HEK293 (cell line): ENCODE measurements at regions not wholly inside any gene's neighbourhood (a gene's known extent, or its start where the extent isn't known, plus 50 kb on each side); places are given as distances from the start of the nearest gene placed in this dataset.

Experiments used
- CTCF ChIA-PET: fragments of 350-600 bp; formaldehyde crosslinking; extraction: SDS; loops from one replicate; lab custom pipeline; 2021; ENCODE audit warnings: antibody characterized with exemption; lab: Yijun Ruan, JAX
- POLR2A ChIA-PET: fragments of 300-600 bp; formaldehyde crosslinking; extraction: SDS; loops from one replicate; lab custom pipeline; 2020; ENCODE audit warnings: antibody characterized with exemption, inconsistent platforms; lab: Yijun Ruan, JAX
- H3K27ac ChIP-seq: fragments of 200-500 bp; sonication (Bioruptor generic); 2 replicates; pipeline ENCODE4 v1.5.1; 2014; ENCODE audit warnings: low read depth, low read length, control low read depth, inconsistent platforms; ENCODE audit errors: extremely low read depth
- H3K36me3 ChIP-seq, 2 experiments: fragments of 200-500 bp in 1 of 2; sonication (Bioruptor generic) in 1 of 2; 1 replicate in 1 of 2; 2 replicates in 1 of 2; pipeline ENCODE4 v1.5.1; 2014 to 2017; ENCODE audit warnings: inconsistent platforms in 2 of 2, low read length in 2 of 2; ENCODE audit not compliant: control insufficient read depth in 2 of 2, insufficient read depth in 1 of 2
- H3K4me1 ChIP-seq: fragments of 200-500 bp; sonication (Bioruptor generic); 2 replicates; pipeline ENCODE4 v1.5.1; 2014; ENCODE audit warnings: mild to moderate bottlenecking, low read length, inconsistent platforms; ENCODE audit not compliant: control insufficient read depth, insufficient read depth
- H3K4me3 ChIP-seq: 2 replicates; pipeline ENCODE4 v1.5.1; 2011; ENCODE audit warnings: low read depth, mild to moderate bottlenecking, control low read depth, low read length, moderate library complexity
- H3K9me3 ChIP-seq: fragments of 200-500 bp; sonication (Bioruptor generic); 2 replicates; pipeline ENCODE4 v1.5.1; 2014; ENCODE audit warnings: low read depth, low read length, inconsistent platforms; ENCODE audit not compliant: control insufficient read depth, insufficient read depth
- GLI2 ChIP-seq: fragments of 450-650 bp; formaldehyde crosslinking; IDR thresholded peaks from 2 replicates; pipeline ENCODE4; 2017; ENCODE audit warnings: missing biosample characterization, missing genetic modification characterization, low read depth, borderline replicate concordance
- HOXD13 ChIP-seq: sonication (generic); formaldehyde crosslinking; IDR thresholded peaks from 2 replicates; pipeline ENCODE4 v1.8.0; 2022; ENCODE audit warnings: missing genetic modification reagents, borderline replicate concordance
- PRDM1 ChIP-seq: fragments of 450-650 bp; formaldehyde crosslinking; IDR thresholded peaks from 2 replicates; pipeline ENCODE4; 2016; ENCODE audit warnings: missing biosample characterization, missing genetic modification characterization
- RBAK ChIP-seq: fragments of 450-650 bp; formaldehyde crosslinking; IDR thresholded peaks from 2 replicates; pipeline ENCODE4 v1.5.1; 2016; ENCODE audit warnings: missing biosample characterization, missing genetic modification characterization
- ZBTB48 ChIP-seq: fragments of 450-650 bp; formaldehyde crosslinking; IDR thresholded peaks from 2 replicates; pipeline ENCODE4 v1.5.1; 2016; ENCODE audit warnings: missing biosample characterization, missing genetic modification characterization
- ZEB2 ChIP-seq: fragments of 450-650 bp; formaldehyde crosslinking; IDR thresholded peaks from 2 replicates; pipeline ENCODE4 v1.5.1; 2016; ENCODE audit warnings: missing biosample characterization, missing genetic modification characterization
- ZNF10 ChIP-seq: fragments of 450-650 bp; formaldehyde crosslinking; IDR thresholded peaks from 2 replicates; pipeline ENCODE4 v1.5.1; 2017; ENCODE audit warnings: missing biosample characterization, missing genetic modification characterization
- ZNF133 ChIP-seq: fragments of 450-650 bp; formaldehyde crosslinking; IDR thresholded peaks from 2 replicates; pipeline ENCODE4 v1.5.1; 2016; ENCODE audit warnings: missing biosample characterization, missing genetic modification characterization
- ZNF184 ChIP-seq: fragments of 450-650 bp; IDR thresholded peaks from 2 replicates; pipeline ENCODE4 v1.5.1; 2018; ENCODE audit warnings: missing biosample characterization, mild to moderate bottlenecking, missing genetic modification characterization
- ZNF211 ChIP-seq: fragments of 450-650 bp; formaldehyde crosslinking; IDR thresholded peaks from 2 replicates; pipeline ENCODE4 v1.5.1; 2016; ENCODE audit warnings: low read depth, missing biosample characterization, missing genetic modification characterization
- ZNF274 ChIP-seq, 2 experiments: fragments of 200-500 bp in 1 of 2; fragments of 450-650 bp in 1 of 2; sonication (Bioruptor generic) in 1 of 2; formaldehyde crosslinking in 1 of 2; IDR thresholded peaks; 2 replicates each; pipeline versions ENCODE4 v1.5.1 to v1.6.1; 2014 to 2016; ENCODE audit warnings: borderline replicate concordance in 1 of 2, inconsistent platforms in 1 of 2, low read length in 1 of 2, missing biosample characterization in 1 of 2, missing genetic modification characterization in 1 of 2
- ZNF302 ChIP-seq: fragments of 450-650 bp; formaldehyde crosslinking; IDR thresholded peaks from 2 replicates; pipeline ENCODE4 v1.5.1; 2016; ENCODE audit warnings: missing biosample characterization, missing genetic modification characterization, low read depth
- ZNF324 ChIP-seq: fragments of 450-650 bp; formaldehyde crosslinking; IDR thresholded peaks from 2 replicates; pipeline ENCODE4 v1.5.1; 2016; ENCODE audit warnings: missing biosample characterization, missing genetic modification characterization
- ZNF350 ChIP-seq: fragments of 450-650 bp; formaldehyde crosslinking; IDR thresholded peaks from 2 replicates; pipeline ENCODE4 v1.5.0; 2017; ENCODE audit warnings: missing biosample characterization, mild to moderate bottlenecking, missing genetic modification characterization
- ZNF394 ChIP-seq: fragments of 450-650 bp; formaldehyde crosslinking; IDR thresholded peaks from 2 replicates; pipeline ENCODE4 v1.5.1; 2016; ENCODE audit warnings: missing biosample characterization, missing genetic modification characterization, mild to moderate bottlenecking, moderate library complexity, borderline replicate concordance
- ZNF48 ChIP-seq: fragments of 450-650 bp; formaldehyde crosslinking; IDR thresholded peaks from 2 replicates; pipeline ENCODE4 v1.5.1; 2016; ENCODE audit warnings: missing biosample characterization, missing genetic modification characterization
- ZNF501 ChIP-seq: fragments of 450-650 bp; formaldehyde crosslinking; IDR thresholded peaks from 2 replicates; pipeline ENCODE4 v1.5.1; 2016; ENCODE audit warnings: missing biosample characterization, missing genetic modification characterization
- ZNF521 ChIP-seq: fragments of 450-650 bp; formaldehyde crosslinking; IDR thresholded peaks from 2 replicates; pipeline ENCODE4 v1.5.1; 2017; ENCODE audit warnings: missing biosample characterization, mild to moderate bottlenecking, missing genetic modification characterization
- ZNF529 ChIP-seq: fragments of 450-650 bp; formaldehyde crosslinking; IDR thresholded peaks from 2 replicates; pipeline ENCODE4 v1.5.1; 2017; ENCODE audit warnings: missing genetic modification characterization, missing biosample characterization; ENCODE audit not compliant: insufficient replicate concordance
- ZNF548 ChIP-seq: fragments of 450-650 bp; formaldehyde crosslinking; IDR thresholded peaks from 2 replicates; pipeline ENCODE4 v1.5.1; 2016; ENCODE audit warnings: missing biosample characterization, missing genetic modification characterization
- ZNF549 ChIP-seq: fragments of 450-650 bp; IDR thresholded peaks from 2 replicates; pipeline ENCODE4 v1.5.1; 2018; ENCODE audit warnings: missing biosample characterization, missing genetic modification characterization, mild to moderate bottlenecking, inconsistent platforms, moderate library complexity
- ZNF561 ChIP-seq: fragments of 450-650 bp; IDR thresholded peaks from 2 replicates; pipeline ENCODE4 v1.5.1; 2018; ENCODE audit warnings: missing biosample characterization, missing genetic modification characterization, borderline replicate concordance
- ZNF571 ChIP-seq: fragments of 450-650 bp; formaldehyde crosslinking; IDR thresholded peaks from 2 replicates; pipeline ENCODE4 v1.5.0; 2017; ENCODE audit warnings: missing biosample characterization, missing genetic modification characterization
- ZNF654 ChIP-seq: fragments of 450-650 bp; formaldehyde crosslinking; IDR thresholded peaks from 2 replicates; pipeline ENCODE4 v1.5.1; 2016; ENCODE audit warnings: low read depth, missing biosample characterization, missing genetic modification characterization
- ZNF660 ChIP-seq: fragments of 450-650 bp; IDR thresholded peaks from 2 replicates; pipeline ENCODE4 v1.5.1; 2018; ENCODE audit warnings: missing biosample characterization, mild to moderate bottlenecking, missing genetic modification characterization
- ZNF664 ChIP-seq: fragments of 450-650 bp; formaldehyde crosslinking; IDR thresholded peaks from 2 replicates; pipeline ENCODE4 v1.5.1; 2016; ENCODE audit warnings: missing biosample characterization, missing genetic modification characterization
- ZNF670 ChIP-seq: fragments of 450-650 bp; formaldehyde crosslinking; IDR thresholded peaks from 2 replicates; pipeline ENCODE4 v1.5.1; 2016; ENCODE audit warnings: missing biosample characterization, missing genetic modification characterization, low read depth
- ZNF777 ChIP-seq: fragments of 450-650 bp; formaldehyde crosslinking; IDR thresholded peaks from 2 replicates; pipeline ENCODE4 v1.5.1; 2017; ENCODE audit warnings: missing biosample characterization, missing genetic modification characterization, borderline replicate concordance
- ZNF837 ChIP-seq: fragments of 450-650 bp; formaldehyde crosslinking; IDR thresholded peaks from 2 replicates; pipeline ENCODE4 v1.5.1; 2016; ENCODE audit warnings: missing biosample characterization, missing genetic modification characterization
- ZNF843 ChIP-seq: fragments of 450-650 bp; formaldehyde crosslinking; IDR thresholded peaks from 2 replicates; pipeline ENCODE4 v1.5.1; 2016; ENCODE audit warnings: missing biosample characterization, missing genetic modification characterization
- ZSCAN16 ChIP-seq: fragments of 450-650 bp; formaldehyde crosslinking; IDR thresholded peaks from 2 replicates; pipeline ENCODE4 v1.5.1; 2016; ENCODE audit warnings: missing biosample characterization, missing genetic modification characterization
- TF ChIP-seq, protein P1 (sequence below): fragments of 450-650 bp; formaldehyde crosslinking; IDR thresholded peaks from 2 replicates; pipeline ENCODE4 v1.5.1; 2016; ENCODE audit warnings: missing biosample characterization, missing genetic modification characterization
- TF ChIP-seq, protein P2 (sequence below): fragments of 450-650 bp; formaldehyde crosslinking; IDR thresholded peaks from 2 replicates; pipeline ENCODE4; 2016; ENCODE audit warnings: missing biosample characterization, missing genetic modification characterization
- TF ChIP-seq, protein P3 (sequence below): fragments of 450-650 bp; formaldehyde crosslinking; IDR thresholded peaks from 2 replicates; pipeline ENCODE4 v1.5.1; 2016; ENCODE audit warnings: missing biosample characterization, missing genetic modification characterization

DNA sequence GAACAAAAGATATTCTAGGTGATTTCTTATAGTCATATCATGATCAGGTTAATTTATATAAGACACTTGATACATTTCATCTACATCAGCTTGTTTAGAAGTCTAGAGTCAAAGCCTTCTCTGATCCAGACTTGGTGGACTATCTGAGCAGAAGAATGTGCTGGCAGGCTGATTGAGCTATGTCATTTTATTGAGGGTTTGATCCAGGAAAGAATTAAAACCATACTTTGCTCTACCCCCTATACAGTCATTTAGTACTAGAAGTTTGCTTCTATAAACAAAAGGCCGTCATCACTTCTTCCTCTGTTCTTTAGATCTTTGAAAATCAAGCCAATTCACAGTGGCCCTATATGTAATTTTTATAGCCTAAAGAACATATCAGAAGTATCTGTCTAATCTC, 173.1 kb upstream of the PITX2 start:
- Histone ChIP-seq H3K27ac (no peak overlapping the region), H3K4me1 (peaks cover 3% of the 10 kb centered on the region), H3K36me3 (no peaks in the 10 kb centered on the region), H3K4me3 (no peak overlapping the region), H3K9me3 (no peaks in the 10 kb centered on the region)
- ChIA-PET POLR2A (no interaction called here), CTCF (no interaction called here)
- TF ChIP-seq ZNF561 (tag by site-specific recombination) (no peak), ZNF548 (tag by site-specific recombination) (no peak), ZNF843 (tag by site-specific recombination) (no peak), ZNF660 (tag by site-specific recombination) (no peak), ZNF184 (no peak), ZNF571 (tag by site-specific recombination) (no peak), ZNF133 (tag by site-specific recombination) (no peak), ZNF521 (tag by site-specific recombination) (no peak), ZNF350 (tag by site-specific recombination) (no peak), ZNF670 (no peak), ZNF211 (tag by site-specific recombination) (no peak), GLI2 (no peak), ZNF10 (tag by site-specific recombination) (no peak)
- TF ChIP-seq, protein P1, sequence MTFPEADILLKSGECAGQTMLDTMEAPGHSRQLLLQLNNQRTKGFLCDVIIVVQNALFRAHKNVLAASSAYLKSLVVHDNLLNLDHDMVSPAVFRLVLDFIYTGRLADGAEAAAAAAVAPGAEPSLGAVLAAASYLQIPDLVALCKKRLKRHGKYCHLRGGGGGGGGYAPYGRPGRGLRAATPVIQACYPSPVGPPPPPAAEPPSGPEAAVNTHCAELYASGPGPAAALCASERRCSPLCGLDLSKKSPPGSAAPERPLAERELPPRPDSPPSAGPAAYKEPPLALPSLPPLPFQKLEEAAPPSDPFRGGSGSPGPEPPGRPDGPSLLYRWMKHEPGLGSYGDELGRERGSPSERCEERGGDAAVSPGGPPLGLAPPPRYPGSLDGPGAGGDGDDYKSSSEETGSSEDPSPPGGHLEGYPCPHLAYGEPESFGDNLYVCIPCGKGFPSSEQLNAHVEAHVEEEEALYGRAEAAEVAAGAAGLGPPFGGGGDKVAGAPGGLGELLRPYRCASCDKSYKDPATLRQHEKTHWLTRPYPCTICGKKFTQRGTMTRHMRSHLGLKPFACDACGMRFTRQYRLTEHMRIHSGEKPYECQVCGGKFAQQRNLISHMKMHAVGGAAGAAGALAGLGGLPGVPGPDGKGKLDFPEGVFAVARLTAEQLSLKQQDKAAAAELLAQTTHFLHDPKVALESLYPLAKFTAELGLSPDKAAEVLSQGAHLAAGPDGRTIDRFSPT (tag by site-specific recombination) = no peak

DNA sequence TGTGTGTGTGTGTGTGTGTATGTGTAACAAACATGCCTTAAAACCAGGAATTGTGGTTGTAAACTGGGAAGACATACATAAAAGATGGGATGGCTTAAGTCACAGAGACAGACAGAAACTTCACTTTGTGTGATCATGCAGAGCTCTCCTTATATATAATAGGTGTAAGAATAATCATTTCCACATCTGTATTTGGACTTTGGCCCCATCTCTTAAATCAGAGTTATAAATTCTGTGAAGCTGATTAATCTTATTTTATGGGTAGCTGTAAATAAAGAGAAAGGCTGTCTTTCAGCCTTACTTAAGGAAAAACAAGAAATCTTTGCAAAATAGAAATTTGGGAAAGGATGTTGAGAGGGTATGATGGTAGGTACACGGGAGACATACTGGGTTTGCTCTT, 174.6 kb upstream of the PITX2 start:
- H3K27ac ChIP-seq = no peak overlapping the region
- peaks cover 3% of the 10 kb centered on the region for H3K4me1 ChIP-seq
- TF ChIP-seq ZNF48 = no peak
- no peak for TF ChIP-seq ZNF302 (tag by site-specific recombination)
- no peak for TF ChIP-seq ZNF837 (tag by site-specific recombination)
- TF ChIP-seq ZBTB48 (tag by site-specific recombination) = no peak
- TF ChIP-seq ZNF324 (tag by site-specific recombination) = no peak
- no peak for TF ChIP-seq ZNF501
- TF ChIP-seq ZNF664 = no peak
- TF ChIP-seq PRDM1 (tag by site-specific recombination) = no peak
- TF ChIP-seq ZNF654 (tag by site-specific recombination) = no peak
- TF ChIP-seq, protein P2, sequence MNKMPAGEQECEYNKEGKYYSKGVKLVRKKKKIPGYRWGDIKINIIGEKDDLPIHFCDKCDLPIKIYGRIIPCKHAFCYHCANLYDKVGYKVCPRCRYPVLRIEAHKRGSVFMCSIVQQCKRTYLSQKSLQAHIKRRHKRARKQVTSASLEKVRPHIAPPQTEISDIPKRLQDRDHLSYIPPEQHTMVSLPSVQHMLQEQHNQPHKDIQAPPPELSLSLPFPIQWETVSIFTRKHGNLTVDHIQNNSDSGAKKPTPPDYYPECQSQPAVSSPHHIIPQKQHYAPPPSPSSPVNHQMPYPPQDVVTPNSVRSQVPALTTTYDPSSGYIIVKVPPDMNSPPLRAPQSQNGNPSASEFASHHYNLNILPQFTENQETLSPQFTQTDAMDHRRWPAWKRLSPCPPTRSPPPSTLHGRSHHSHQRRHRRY (tag by site-specific recombination) = no peak
- no peak for TF ChIP-seq ZNF777 (tag by site-specific recombination)
- TF ChIP-seq ZSCAN16 (tag by site-specific recombination) = no peak
- TF ChIP-seq ZNF529 (tag by site-specific recombination) = no peak
- no peak for TF ChIP-seq ZEB2 (tag by site-specific recombination)
- no peak for TF ChIP-seq ZNF274 (IDR thresholded peaks at IDR 0.05; ENCODE audit: low read length)
- no peak for TF ChIP-seq ZNF274 (tag by site-specific recombination; IDR thresholded peaks at IDR 0.05; ENCODE audit: borderline replicate concordance)
- no peak for TF ChIP-seq HOXD13 (CRISPR knock-in tag)
- no peak for TF ChIP-seq ZNF549 (tag by site-specific recombination)
- TF ChIP-seq, protein P3, sequence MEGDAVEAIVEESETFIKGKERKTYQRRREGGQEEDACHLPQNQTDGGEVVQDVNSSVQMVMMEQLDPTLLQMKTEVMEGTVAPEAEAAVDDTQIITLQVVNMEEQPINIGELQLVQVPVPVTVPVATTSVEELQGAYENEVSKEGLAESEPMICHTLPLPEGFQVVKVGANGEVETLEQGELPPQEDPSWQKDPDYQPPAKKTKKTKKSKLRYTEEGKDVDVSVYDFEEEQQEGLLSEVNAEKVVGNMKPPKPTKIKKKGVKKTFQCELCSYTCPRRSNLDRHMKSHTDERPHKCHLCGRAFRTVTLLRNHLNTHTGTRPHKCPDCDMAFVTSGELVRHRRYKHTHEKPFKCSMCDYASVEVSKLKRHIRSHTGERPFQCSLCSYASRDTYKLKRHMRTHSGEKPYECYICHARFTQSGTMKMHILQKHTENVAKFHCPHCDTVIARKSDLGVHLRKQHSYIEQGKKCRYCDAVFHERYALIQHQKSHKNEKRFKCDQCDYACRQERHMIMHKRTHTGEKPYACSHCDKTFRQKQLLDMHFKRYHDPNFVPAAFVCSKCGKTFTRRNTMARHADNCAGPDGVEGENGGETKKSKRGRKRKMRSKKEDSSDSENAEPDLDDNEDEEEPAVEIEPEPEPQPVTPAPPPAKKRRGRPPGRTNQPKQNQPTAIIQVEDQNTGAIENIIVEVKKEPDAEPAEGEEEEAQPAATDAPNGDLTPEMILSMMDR (tag by site-specific recombination) = no peak
- TF ChIP-seq ZNF394 (tag by site-specific recombination) = no peak
- no peak for TF ChIP-seq RBAK (tag by site-specific recombination)
- no peaks in the 10 kb centered on the region for H3K36me3 ChIP-seq
- CTCF ChIA-PET = no interaction called here
- POLR2A ChIA-PET = no interaction called here
- no peaks in the 10 kb centered on the region for H3K9me3 ChIP-seq
- H3K4me3 ChIP-seq = no peak overlapping the region
